Kidney (tissue), 13 donors: ENCODE measurements at regions not wholly inside any gene's neighbourhood (a gene's known extent, or its start where the extent isn't known, plus 50 kb on each side); places are given as distances from the start of the nearest gene placed in this dataset.

Experiments
- DNase-seq, 5 donors: peaks; one replicate each; pipeline ENCODE4 v3.0.0-alpha.2; 2013 to 2020
- FAIRE-seq: peaks from 2 replicates; lab custom pipeline; 2012; peaks lifted over from hg19 to GRCh38; lab: Jason Lieb, UNC
- H3K27ac ChIP-seq, 2 donors: one replicate each; pipeline ENCODE4 v1.7.0; 2013; ENCODE audit warnings: low read depth in 2 of 2, low read length in 2 of 2, inconsistent platforms in 1 of 2
- H3K27me3 ChIP-seq: one replicate; pipeline ENCODE4 v1.7.1; 2013; ENCODE audit warnings: low read length, inconsistent platforms; ENCODE audit not compliant: control insufficient read depth, insufficient read depth
- H3K36me3 ChIP-seq, 3 donors: one replicate each; pipeline versions ENCODE4 v1.7.0 to v1.7.1; 2013; ENCODE audit warnings: low read length in 3 of 3, control low read depth in 1 of 3, inconsistent platforms in 1 of 3; ENCODE audit not compliant: insufficient read depth in 3 of 3, control insufficient read depth in 2 of 3
- H3K4me1 ChIP-seq, 3 donors: one replicate each; pipeline versions ENCODE4 v1.7.0 to v1.7.1; 2013; ENCODE audit warnings: low read length in 3 of 3, inconsistent platforms in 1 of 3, low read depth in 1 of 3; ENCODE audit not compliant: control insufficient read depth in 2 of 3, insufficient read depth in 2 of 3
- H3K4me3 ChIP-seq, 3 donors: one replicate each; pipeline versions ENCODE4 v1.7.0 to v1.8.1; 2013; ENCODE audit warnings: low read length in 3 of 3, control low read depth in 1 of 3, inconsistent platforms in 1 of 3
- H3K9ac ChIP-seq, 3 donors: one replicate each; pipeline versions ENCODE4 v1.7.0 to v1.7.1; 2013; ENCODE audit warnings: low read length in 3 of 3, control low read depth in 1 of 3, inconsistent platforms in 1 of 3
- H3K9me3 ChIP-seq, 3 donors: one replicate each; pipeline versions ENCODE4 v1.7.0 to v1.7.1; 2013; ENCODE audit warnings: low read length in 3 of 3, control low read depth in 1 of 3, inconsistent platforms in 1 of 3; ENCODE audit not compliant: control insufficient read depth in 2 of 3, insufficient read depth in 1 of 3
- intact Hi-C: fragments of 100-400 bp; cut with DNase I; formaldehyde crosslinking; loops from one replicate; pipeline ENCODE4 v1.11.1; 2022
- TF ChIP-seq, protein P1 (sequence below): IDR thresholded peaks from 3 replicates; pipeline ENCODE4 v1.5.1; 2012; ENCODE audit warnings: mild to moderate bottlenecking, moderate library complexity, borderline replicate concordance; ENCODE audit not compliant: insufficient read depth; ENCODE audit errors: extremely low read depth
- donor health status: control.
- donor health status: control.
- donor health status: control.
- donor health status: control.
- donor health status: control.
- donor health status: DM: yes; HTN: yes; CAD: no.
- donor health status: Normal renal cell carcinoma (clear cell type).

GRCh38 chr2:139854769-139855483 lies 1074.7 kb upstream of the NXPH2 start:
- TF ChIP-seq, protein P1, sequence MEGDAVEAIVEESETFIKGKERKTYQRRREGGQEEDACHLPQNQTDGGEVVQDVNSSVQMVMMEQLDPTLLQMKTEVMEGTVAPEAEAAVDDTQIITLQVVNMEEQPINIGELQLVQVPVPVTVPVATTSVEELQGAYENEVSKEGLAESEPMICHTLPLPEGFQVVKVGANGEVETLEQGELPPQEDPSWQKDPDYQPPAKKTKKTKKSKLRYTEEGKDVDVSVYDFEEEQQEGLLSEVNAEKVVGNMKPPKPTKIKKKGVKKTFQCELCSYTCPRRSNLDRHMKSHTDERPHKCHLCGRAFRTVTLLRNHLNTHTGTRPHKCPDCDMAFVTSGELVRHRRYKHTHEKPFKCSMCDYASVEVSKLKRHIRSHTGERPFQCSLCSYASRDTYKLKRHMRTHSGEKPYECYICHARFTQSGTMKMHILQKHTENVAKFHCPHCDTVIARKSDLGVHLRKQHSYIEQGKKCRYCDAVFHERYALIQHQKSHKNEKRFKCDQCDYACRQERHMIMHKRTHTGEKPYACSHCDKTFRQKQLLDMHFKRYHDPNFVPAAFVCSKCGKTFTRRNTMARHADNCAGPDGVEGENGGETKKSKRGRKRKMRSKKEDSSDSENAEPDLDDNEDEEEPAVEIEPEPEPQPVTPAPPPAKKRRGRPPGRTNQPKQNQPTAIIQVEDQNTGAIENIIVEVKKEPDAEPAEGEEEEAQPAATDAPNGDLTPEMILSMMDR: no peak
- FAIRE-seq: no peak

DNA sequence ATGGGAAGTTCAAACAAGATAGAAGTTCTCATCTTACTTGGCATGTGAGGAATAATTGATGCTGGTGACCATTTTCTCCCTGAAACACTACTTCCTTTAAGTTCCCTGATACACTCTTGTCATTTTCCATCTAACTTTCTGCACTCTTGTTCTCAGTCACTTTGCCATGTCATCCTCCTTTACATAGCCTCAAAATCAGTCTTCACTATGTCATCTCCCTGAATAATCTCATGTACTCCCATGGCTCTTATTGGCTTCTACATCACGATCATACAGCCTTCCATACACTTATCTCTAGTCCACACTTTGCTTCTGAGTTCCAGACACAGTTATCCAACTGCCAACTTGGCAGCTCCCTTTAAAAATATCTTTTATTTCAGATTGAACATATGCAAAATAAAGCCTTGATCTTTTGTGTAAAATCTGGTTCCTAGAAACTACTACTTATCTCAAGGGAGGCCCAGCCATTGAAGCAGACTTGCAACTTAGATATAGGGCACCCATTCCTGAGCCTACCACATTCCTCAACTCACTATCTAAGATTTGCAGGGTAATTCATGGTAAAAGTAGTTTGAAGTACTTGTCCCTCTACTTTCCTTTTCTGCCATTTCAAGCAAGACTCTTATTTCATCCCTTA lies 1070.2 kb upstream of the NXPH2 start:
- TF ChIP-seq, protein P1: no peak
- DNase-seq (no peak), FAIRE-seq (no peak)
- no peak overlapping the region for H3K4me3 ChIP-seq
- H3K27me3 ChIP-seq: no peaks in the 10 kb centered on the region
- no peaks in the 10 kb centered on the region for H3K4me1 ChIP-seq
- H3K9me3 ChIP-seq: no peaks in the 10 kb centered on the region
- intact Hi-C loops: no loop called here
- H3K27ac ChIP-seq: no peak overlapping the region
- H3K36me3 ChIP-seq: no peaks in the 10 kb centered on the region
- H3K9ac ChIP-seq: no peak overlapping the region

More at GRCh38 chr2:139854769-139855483, 1074.7 kb upstream of the NXPH2 start:
- DNase-seq: no peak
- intact Hi-C loops: no loop called here
- Histone ChIP-seq H3K27ac (no peak overlapping the region), H3K9me3 (no peaks in the 10 kb centered on the region), H3K9ac (no peak overlapping the region), H3K4me3 (no peak overlapping the region), H3K27me3 (no peaks in the 10 kb centered on the region), H3K36me3 (no peaks in the 10 kb centered on the region), H3K4me1 (no peaks in the 10 kb centered on the region)

GRCh38 chr2:139836769-139837168 lies 1056.6 kb upstream of the NXPH2 start:
- no peak for DNase-seq
- TF ChIP-seq, protein P1: no peak
- Histone ChIP-seq H3K36me3 (no peaks in the 10 kb centered on the region), H3K27me3 (no peaks in the 10 kb centered on the region), H3K4me3 (no peak overlapping the region), H3K9ac (no peak overlapping the region), H3K9me3 (no peaks in the 10 kb centered on the region), H3K27ac (no peak overlapping the region), H3K4me1 (no peaks in the 10 kb centered on the region)
- no peak for FAIRE-seq
- intact Hi-C loops: no loop called here
